Endothelial cell of umbilical vein (primary cell): ENCODE measurements at regions not wholly inside any gene's neighbourhood (a gene's known extent, or its start where the extent isn't known, plus 50 kb on each side); places are given as distances from the start of the nearest gene placed in this dataset.

Source experiments
- BruUV-seq: library from RNA; stranded (reverse); fragments of 400-500 nt; replicated peaks from 2 replicates; lab custom pipeline; 2021; lab: Mats Ljungman, UMichigan
- CTCF ChIA-PET: fragments of 300-600, 350-600 bp; sonication (Branson Sonifier 250); formaldehyde crosslinking; loops from one replicate; lab custom pipeline; 2021; ENCODE audit warnings: antibody characterized with exemption, inconsistent platforms; lab: Charles Lee
- POLR2A ChIA-PET: fragments of 300-600, 350-600 bp; sonication (Branson Sonifier 250); formaldehyde crosslinking; loops from one replicate; lab custom pipeline; 2021; ENCODE audit warnings: antibody characterized with exemption, inconsistent platforms; lab: Charles Lee
- DNase-seq: peaks from one replicate; pipeline ENCODE4 v3.0.0-alpha.2; 2011; ENCODE audit warnings: low read depth, low spot score
- FAIRE-seq: peaks from 2 replicates; lab custom pipeline; 2011; peaks lifted over from hg19 to GRCh38; lab: Jason Lieb, UNC
- H2AFZ ChIP-seq: 2 replicates; pipeline ENCODE4 v1.6.0; 2012; ENCODE audit warnings: low read depth, low read length, control low read depth, inconsistent platforms
- H3K27ac ChIP-seq: 2 replicates; pipeline ENCODE4 v1.5.1; 2011; ENCODE audit warnings: low read depth, mild to moderate bottlenecking, control low read depth, low read length, moderate library complexity; ENCODE audit not compliant: insufficient read depth
- H3K27me3 ChIP-seq, 2 experiments: 2 replicates each; pipeline versions ENCODE4 v1.6.0 to v1.6.1; 2011; ENCODE audit warnings: low read length in 2 of 2, mixed read lengths in 1 of 2; ENCODE audit not compliant: control insufficient read depth in 2 of 2, insufficient read depth in 2 of 2
- H3K36me3 ChIP-seq, 2 experiments: 2 replicates in 1 of 2; 3 replicates in 1 of 2; pipeline ENCODE4 v1.5.1; 2011; ENCODE audit warnings: low read length in 2 of 2, mild to moderate bottlenecking in 1 of 2, moderate library complexity in 1 of 2; ENCODE audit not compliant: control insufficient read depth in 2 of 2, insufficient read depth in 2 of 2; ENCODE audit errors: extremely low read depth in 1 of 2
- H3K4me1 ChIP-seq: 3 replicates; pipeline ENCODE4 v1.5.1; 2011; ENCODE audit warnings: mild to moderate bottlenecking, low read length; ENCODE audit not compliant: control insufficient read depth, insufficient read depth; ENCODE audit errors: extremely low read depth
- H3K4me2 ChIP-seq: 2 replicates; pipeline ENCODE4 v1.6.1; 2011; ENCODE audit warnings: low read length, control low read depth, mixed read lengths; ENCODE audit not compliant: insufficient read depth
- H3K4me3 ChIP-seq, 3 experiments: fragments of 200-600 bp in 1 of 3; sonication (generic), shearing (Covaris generic) in 1 of 3; replicated peaks in 1 of 3; 2 replicates each; pipeline ENCODE4 v1.5.1; 2011 to 2016; ENCODE audit warnings: control low read depth in 3 of 3, low read length in 3 of 3, mild to moderate bottlenecking in 2 of 3, inconsistent platforms in 1 of 3, low read depth in 1 of 3, moderate library complexity in 1 of 3; ENCODE audit not compliant: insufficient read depth in 1 of 3
- H3K79me2 ChIP-seq: 2 replicates; pipeline ENCODE4 v1.6.0; 2012; ENCODE audit warnings: low read length, inconsistent platforms; ENCODE audit not compliant: control insufficient read depth, insufficient read depth
- H3K9ac ChIP-seq: replicated peaks from 2 replicates; pipeline ENCODE3; 2011; ENCODE audit warnings: low read length, control low read depth; ENCODE audit not compliant: insufficient read depth; ENCODE audit errors: extremely low read depth
- H3K9me1 ChIP-seq: replicated peaks from 3 replicates; pipeline ENCODE4 v1.6.0; 2011; ENCODE audit warnings: mild to moderate bottlenecking, low read length; ENCODE audit not compliant: control insufficient read depth, insufficient read depth; ENCODE audit errors: extremely low read depth
- H3K9me3 ChIP-seq: replicated peaks from 2 replicates; pipeline ENCODE4 v1.5.1; 2012; ENCODE audit warnings: low read length, inconsistent platforms; ENCODE audit not compliant: control insufficient read depth, insufficient read depth
- H4K20me1 ChIP-seq: replicated peaks from 2 replicates; pipeline ENCODE3; 2011; ENCODE audit warnings: mild to moderate bottlenecking, low read length; ENCODE audit not compliant: control insufficient read depth, insufficient read depth; ENCODE audit errors: extremely low read depth
- EZH2 ChIP-seq: IDR thresholded peaks from 2 replicates; pipeline ENCODE4 v1.6.1; 2012; ENCODE audit warnings: borderline replicate concordance, low read depth, mild to moderate bottlenecking, moderate library complexity, low read length, inconsistent platforms; ENCODE audit not compliant: severe bottlenecking
- FOS ChIP-seq: IDR thresholded peaks from 2 replicates; pipeline ENCODE4 v1.6.1; 2011; ENCODE audit warnings: mild to moderate bottlenecking, low read length, moderate library complexity, borderline replicate concordance; ENCODE audit not compliant: insufficient read depth
- GATA2 ChIP-seq: IDR thresholded peaks from 2 replicates; pipeline ENCODE4 v1.7.0; 2011; ENCODE audit warnings: low read depth, mild to moderate bottlenecking, moderate library complexity, mixed read lengths, low read length; ENCODE audit not compliant: insufficient read length, insufficient read depth
- JUN ChIP-seq: IDR thresholded peaks from 2 replicates; pipeline ENCODE4 v1.6.1; 2011; ENCODE audit warnings: borderline replicate concordance, low read depth; ENCODE audit not compliant: insufficient read length, insufficient read depth
- MYC ChIP-seq: IDR thresholded peaks from one replicate; pipeline ENCODE4 v1.6.1; 2011; ENCODE audit warnings: mild to moderate bottlenecking, low read depth, low read length
- POLR2A ChIP-seq: IDR thresholded peaks from 2 replicates; pipeline ENCODE4 v1.6.1; 2012; ENCODE audit warnings: low read depth, mild to moderate bottlenecking, control low read depth, low read length
- POLR2AphosphoS5 ChIP-seq: IDR thresholded peaks from 2 replicates; pipeline ENCODE4 v1.6.1; 2012; ENCODE audit warnings: low read depth, mild to moderate bottlenecking, control low read depth, low read length, moderate library complexity; ENCODE audit not compliant: insufficient read depth
- dilution Hi-C: fragments of 300-500 bp; cut with MboI; formaldehyde crosslinking; loops from one replicate; pipeline ENCODE4 v1.15.0; 2019; ENCODE audit warnings: low sequenced_read_pairs; ENCODE audit not compliant: extremely low pct_ligation_motif_present
- intact Hi-C: fragments of 100-400 bp; cut with micrococcal nuclease; formaldehyde crosslinking; loops from one replicate; pipeline ENCODE4 v1.10.0; 2022
- TF ChIP-seq, protein P1 (sequence below), 2 donors: IDR thresholded peaks; 1 replicate in 1 of 2; 2 replicates in 1 of 2; pipeline ENCODE4 v1.5.1; 2011; ENCODE audit warnings: low read length in 2 of 2, mild to moderate bottlenecking in 2 of 2, moderate library complexity in 2 of 2, control low read depth in 1 of 2, inconsistent platforms in 1 of 2, low read depth in 1 of 2; ENCODE audit not compliant: insufficient read depth in 1 of 2; ENCODE audit errors: extremely low read depth in 1 of 2
- TF ChIP-seq, protein P2 (sequence below): IDR thresholded peaks from 2 replicates; pipeline ENCODE4 v1.6.1; 2011; ENCODE audit not compliant: insufficient read depth, insufficient read length

DNA sequence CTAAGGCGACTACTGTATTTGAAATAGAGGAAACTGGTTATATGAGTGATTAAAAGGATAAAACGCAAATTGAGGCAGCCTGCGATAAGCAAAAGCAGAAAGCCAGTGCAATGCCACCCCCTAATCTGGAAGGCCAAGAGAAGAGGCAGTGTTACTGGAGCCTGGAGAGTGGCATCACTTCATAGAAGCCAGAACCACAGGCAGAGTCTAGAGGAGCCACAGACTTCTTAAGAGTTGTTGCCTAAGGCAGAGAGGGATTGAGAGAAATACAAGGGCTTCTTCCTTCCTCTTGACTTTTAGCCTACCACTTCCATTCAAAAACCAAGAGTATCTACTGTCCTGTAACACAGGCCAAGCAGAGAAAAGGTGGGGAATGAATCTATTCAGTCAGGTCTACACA is 94.9 kb upstream of the SKAP2 start:
- dilution Hi-C loops, result no loop called here
- TF ChIP-seq MYC (no peak), POLR2AphosphoS5 (no peak), GATA2 (no peak), JUN (no peak), FOS (no peak), EZH2 (no peak), POLR2A (no peak)
- TF ChIP-seq, protein P1, sequence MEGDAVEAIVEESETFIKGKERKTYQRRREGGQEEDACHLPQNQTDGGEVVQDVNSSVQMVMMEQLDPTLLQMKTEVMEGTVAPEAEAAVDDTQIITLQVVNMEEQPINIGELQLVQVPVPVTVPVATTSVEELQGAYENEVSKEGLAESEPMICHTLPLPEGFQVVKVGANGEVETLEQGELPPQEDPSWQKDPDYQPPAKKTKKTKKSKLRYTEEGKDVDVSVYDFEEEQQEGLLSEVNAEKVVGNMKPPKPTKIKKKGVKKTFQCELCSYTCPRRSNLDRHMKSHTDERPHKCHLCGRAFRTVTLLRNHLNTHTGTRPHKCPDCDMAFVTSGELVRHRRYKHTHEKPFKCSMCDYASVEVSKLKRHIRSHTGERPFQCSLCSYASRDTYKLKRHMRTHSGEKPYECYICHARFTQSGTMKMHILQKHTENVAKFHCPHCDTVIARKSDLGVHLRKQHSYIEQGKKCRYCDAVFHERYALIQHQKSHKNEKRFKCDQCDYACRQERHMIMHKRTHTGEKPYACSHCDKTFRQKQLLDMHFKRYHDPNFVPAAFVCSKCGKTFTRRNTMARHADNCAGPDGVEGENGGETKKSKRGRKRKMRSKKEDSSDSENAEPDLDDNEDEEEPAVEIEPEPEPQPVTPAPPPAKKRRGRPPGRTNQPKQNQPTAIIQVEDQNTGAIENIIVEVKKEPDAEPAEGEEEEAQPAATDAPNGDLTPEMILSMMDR (IDR thresholded peaks at IDR 0.05; ENCODE audit: extremely low read depth in 1 of 2, insufficient read depth in 1 of 2, low read depth in 1 of 2, low read length in 2 of 2), result no peak
- TF ChIP-seq, protein P2, sequence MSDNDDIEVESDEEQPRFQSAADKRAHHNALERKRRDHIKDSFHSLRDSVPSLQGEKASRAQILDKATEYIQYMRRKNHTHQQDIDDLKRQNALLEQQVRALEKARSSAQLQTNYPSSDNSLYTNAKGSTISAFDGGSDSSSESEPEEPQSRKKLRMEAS, result no peak
- Histone ChIP-seq H3K4me3 (no peak overlapping the region), H3K27ac (peak overlapping the region; percentile 72), H3K9me1 (no peaks in the 10 kb centered on the region), H3K4me2 (peak overlapping the region; percentile 3), H3K27me3 (no peaks in the 10 kb centered on the region), H3K36me3 (no peaks in the 10 kb centered on the region), H3K9me3 (no peaks in the 10 kb centered on the region), H3K9ac (peak overlapping the region; percentile 35), H3K4me1 (peaks cover 10% of the 10 kb centered on the region), H3K79me2 (no peaks in the 10 kb centered on the region), H2AFZ (peak overlapping the region; percentile 90), H4K20me1 (no peaks in the 10 kb centered on the region)
- DNase-seq (no peak), FAIRE-seq (no peak)
- no TSS peak for BruUV-seq
- POLR2A ChIA-PET, result no interaction called here
- CTCF ChIA-PET, result interaction anchor here (0.6 to 1.3 kb wide), 2 partner anchors 107 to 268 kb away, joined by 3 to 4 read pairs; no protein-coding TSS in a partner anchor
- intact Hi-C loops, result loop anchor here (2.0 kb wide), 1 partner anchor 94 kb away; the partner anchor contains the start of gene SKAP2
